Esophagus mucosa (tissue), 1 donor: ENCODE measurements at regions not wholly inside any gene's neighbourhood (a gene's known extent, or its start where the extent isn't known, plus 50 kb on each side); places are given as distances from the start of the nearest gene placed in this dataset.

Experiments
- ATAC-seq: fragments of 200-7000 bp; cut with Tn5 transposase; one replicate; pipeline ENCODE4 v1.9.1; 2020
- donor health status: DM: yes; HTN: yes; CAD: no.

- ATAC-seq, result no peak
Observed at GRCh38 chr1:244224487-244225430, 173.7 kb downstream of the ZBTB18 start.

GRCh38 chr1:244226435-244226834 is 175.4 kb downstream of the ZBTB18 start:
- no peak for ATAC-seq

GRCh38 chr1:244230470-244230869 is 179.4 kb downstream of the ZBTB18 start:
- ATAC-seq, result no peak

- peak; percentile 53 for ATAC-seq
Observed at GRCh38 chr1:244231193-244231571, 180.1 kb downstream of the ZBTB18 start.

GRCh38 chr1:244231572-244232315 is 180.7 kb downstream of the ZBTB18 start:
- ATAC-seq, result peak; percentile 48

GRCh38 chr1:244234009-244234643 is 183.0 kb downstream of the ZBTB18 start:
- peak; percentile 80 for ATAC-seq

- no peak for ATAC-seq
Observed at GRCh38 chr1:244235157-244235556, 184.1 kb downstream of the ZBTB18 start.

- ATAC-seq, result no peak
Observed at GRCh38 chr1:244236101-244236500, 185.0 kb downstream of the ZBTB18 start.

- ATAC-seq, result no peak
Observed at GRCh38 chr1:244236721-244237120, 185.6 kb downstream of the ZBTB18 start.

- ATAC-seq, result no peak
Observed at GRCh38 chr1:244237445-244237844, 186.4 kb downstream of the ZBTB18 start.

GRCh38 chr1:244239261-244239770 is 188.2 kb downstream of the ZBTB18 start:
- peak; percentile 96 for ATAC-seq

- no peak for ATAC-seq
Observed at GRCh38 chr1:244241438-244241837, 190.4 kb downstream of the ZBTB18 start.

GRCh38 chr1:244242446-244242845 is 191.4 kb downstream of the ZBTB18 start:
- ATAC-seq, result no peak

GRCh38 chr1:244246334-244246733 is 195.3 kb downstream of the ZBTB18 start:
- ATAC-seq, result no peak

- ATAC-seq, result no peak
Observed at GRCh38 chr1:244248426-244248825, 197.3 kb downstream of the ZBTB18 start.

- ATAC-seq, result no peak
Observed at GRCh38 chr1:244252211-244252610, 199.5 kb downstream of the ADSS2 start.

- no peak for ATAC-seq
Observed at GRCh38 chr1:244254467-244254866, 197.2 kb downstream of the ADSS2 start.

GRCh38 chr1:244255426-244255965 is 196.2 kb downstream of the ADSS2 start:
- ATAC-seq, result no peak

- no peak for ATAC-seq
Observed at GRCh38 chr1:244256086-244256676, 195.5 kb downstream of the ADSS2 start.

GRCh38 chr1:244264163-244264562 is 187.5 kb downstream of the ADSS2 start:
- no peak for ATAC-seq

GRCh38 chr1:244265507-244265906 is 186.2 kb downstream of the ADSS2 start:
- ATAC-seq, result no peak

- no peak for ATAC-seq
Observed at GRCh38 chr1:244269169-244269568, 182.5 kb downstream of the ADSS2 start.
